Smooth muscle cell (in vitro differentiated cells): ENCODE measurements at regions not wholly inside any gene's neighbourhood (a gene's known extent, or its start where the extent isn't known, plus 50 kb on each side); places are given as distances from the start of the nearest gene placed in this dataset.
A peak's percentile ranks its signal among the peaks of the same experiment; 100 is the strongest.

Experiments
- DNase-seq: peaks from one replicate; lab custom pipeline; 2025; ENCODE audit not compliant: unreplicated experiment; lab: John Stamatoyannopoulos, UW
- H2AFZ ChIP-seq: fragments of 200-600 bp; sonication (generic); 2 replicates; pipeline ENCODE4 v1.6.0; 2016; ENCODE audit warnings: antibody characterized with exemption, low read depth, mild to moderate bottlenecking
- H3F3A ChIP-seq: fragments of 200-600 bp; sonication (generic); 2 replicates; pipeline ENCODE4 v1.6.0; 2017; ENCODE audit warnings: antibody characterized with exemption, low read depth
- H3K27ac ChIP-seq: fragments of 200-600 bp; sonication (generic); 2 replicates; pipeline ENCODE4 v1.5.1; 2016; ENCODE audit warnings: low read depth, mild to moderate bottlenecking
- H3K27me3 ChIP-seq: fragments of 200-600 bp; sonication (generic); 2 replicates; pipeline ENCODE4 v1.6.1; 2016; ENCODE audit warnings: low read depth, mild to moderate bottlenecking
- H3K36me3 ChIP-seq: fragments of 200-600 bp; sonication (generic); 2 replicates; pipeline ENCODE4 v1.5.1; 2016; ENCODE audit warnings: low read depth
- H3K4me1 ChIP-seq: fragments of 200-600 bp; sonication (generic); 2 replicates; pipeline ENCODE4 v1.5.1; 2016; ENCODE audit warnings: low read depth
- H3K4me2 ChIP-seq: fragments of 200-600 bp; sonication (generic); 2 replicates; pipeline ENCODE4 v1.6.0; 2016; ENCODE audit warnings: mild to moderate bottlenecking
- H3K4me3 ChIP-seq: fragments of 200-600 bp; sonication (generic); 2 replicates; pipeline ENCODE4 v1.5.1; 2016; ENCODE audit warnings: mild to moderate bottlenecking
- H3K79me2 ChIP-seq: fragments of 200-600 bp; sonication (generic); 2 replicates; pipeline ENCODE4 v1.6.0; 2016; ENCODE audit warnings: low read depth, mild to moderate bottlenecking
- H3K9ac ChIP-seq: fragments of 200-600 bp; sonication (generic); 2 replicates; pipeline ENCODE4 v1.6.0; 2016; ENCODE audit warnings: low read depth
- H3K9me3 ChIP-seq: fragments of 200-600 bp; sonication (generic); replicated peaks from 2 replicates; pipeline ENCODE4 v1.5.1; 2016; ENCODE audit warnings: low read depth
- H4K20me1 ChIP-seq: fragments of 200-600 bp; sonication (generic); 2 replicates; pipeline ENCODE4 v1.6.0; 2016; ENCODE audit warnings: low read depth
- WGBS: methylation state at CpG from one replicate; pipeline ENCODE4 v1.1.7; 2016; ENCODE audit warnings: low lambda C conversion rate; 5-methylcytosine and 5-hydroxymethylcytosine counted together
- TF ChIP-seq, protein P1 (sequence below): fragments of 200-600 bp; sonication (generic); IDR thresholded peaks from 2 replicates; pipeline ENCODE4 v1.5.1; 2017; ENCODE audit warnings: borderline replicate concordance, mild to moderate bottlenecking, antibody characterized with exemption; ENCODE audit not compliant: insufficient read depth, poor library complexity, severe bottlenecking

DNA sequence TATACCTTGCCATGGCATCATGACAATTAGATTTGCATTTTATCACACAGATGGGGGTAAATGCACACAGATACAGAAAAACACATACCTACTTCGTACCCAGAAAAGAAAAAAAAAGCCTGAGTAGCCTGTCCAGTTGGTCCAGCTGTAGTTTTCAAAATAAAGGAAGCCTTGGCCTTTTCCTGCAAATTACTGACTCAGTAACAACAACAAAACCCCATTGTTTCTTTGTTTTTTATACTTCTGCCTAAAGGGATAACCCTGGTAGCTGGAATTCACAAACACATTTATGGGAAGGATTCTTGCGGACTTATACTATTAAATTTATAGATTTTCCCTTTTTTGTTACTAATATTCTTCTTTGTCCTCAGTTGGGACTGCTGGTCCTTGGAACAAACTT is 156.4 kb upstream of the PCDH10 start:
- TF ChIP-seq, protein P1, sequence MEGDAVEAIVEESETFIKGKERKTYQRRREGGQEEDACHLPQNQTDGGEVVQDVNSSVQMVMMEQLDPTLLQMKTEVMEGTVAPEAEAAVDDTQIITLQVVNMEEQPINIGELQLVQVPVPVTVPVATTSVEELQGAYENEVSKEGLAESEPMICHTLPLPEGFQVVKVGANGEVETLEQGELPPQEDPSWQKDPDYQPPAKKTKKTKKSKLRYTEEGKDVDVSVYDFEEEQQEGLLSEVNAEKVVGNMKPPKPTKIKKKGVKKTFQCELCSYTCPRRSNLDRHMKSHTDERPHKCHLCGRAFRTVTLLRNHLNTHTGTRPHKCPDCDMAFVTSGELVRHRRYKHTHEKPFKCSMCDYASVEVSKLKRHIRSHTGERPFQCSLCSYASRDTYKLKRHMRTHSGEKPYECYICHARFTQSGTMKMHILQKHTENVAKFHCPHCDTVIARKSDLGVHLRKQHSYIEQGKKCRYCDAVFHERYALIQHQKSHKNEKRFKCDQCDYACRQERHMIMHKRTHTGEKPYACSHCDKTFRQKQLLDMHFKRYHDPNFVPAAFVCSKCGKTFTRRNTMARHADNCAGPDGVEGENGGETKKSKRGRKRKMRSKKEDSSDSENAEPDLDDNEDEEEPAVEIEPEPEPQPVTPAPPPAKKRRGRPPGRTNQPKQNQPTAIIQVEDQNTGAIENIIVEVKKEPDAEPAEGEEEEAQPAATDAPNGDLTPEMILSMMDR, result no peak
- Histone ChIP-seq H3K9me3 (no peaks in the 10 kb centered on the region), H3K79me2 (no peaks in the 10 kb centered on the region), H3K4me3 (no peak overlapping the region), H3F3A (no peaks in the 10 kb centered on the region), H3K4me1 (no peaks in the 10 kb centered on the region), H2AFZ (no peak overlapping the region), H3K27ac (no peak overlapping the region), H3K27me3 (no peaks in the 10 kb centered on the region), H4K20me1 (no peaks in the 10 kb centered on the region), H3K4me2 (no peak overlapping the region), H3K36me3 (no peaks in the 10 kb centered on the region), H3K9ac (no peak overlapping the region)
- DNase-seq, result no peak
- 52% methylated on average over 2 of the region's 2 CpGs for WGBS

DNA sequence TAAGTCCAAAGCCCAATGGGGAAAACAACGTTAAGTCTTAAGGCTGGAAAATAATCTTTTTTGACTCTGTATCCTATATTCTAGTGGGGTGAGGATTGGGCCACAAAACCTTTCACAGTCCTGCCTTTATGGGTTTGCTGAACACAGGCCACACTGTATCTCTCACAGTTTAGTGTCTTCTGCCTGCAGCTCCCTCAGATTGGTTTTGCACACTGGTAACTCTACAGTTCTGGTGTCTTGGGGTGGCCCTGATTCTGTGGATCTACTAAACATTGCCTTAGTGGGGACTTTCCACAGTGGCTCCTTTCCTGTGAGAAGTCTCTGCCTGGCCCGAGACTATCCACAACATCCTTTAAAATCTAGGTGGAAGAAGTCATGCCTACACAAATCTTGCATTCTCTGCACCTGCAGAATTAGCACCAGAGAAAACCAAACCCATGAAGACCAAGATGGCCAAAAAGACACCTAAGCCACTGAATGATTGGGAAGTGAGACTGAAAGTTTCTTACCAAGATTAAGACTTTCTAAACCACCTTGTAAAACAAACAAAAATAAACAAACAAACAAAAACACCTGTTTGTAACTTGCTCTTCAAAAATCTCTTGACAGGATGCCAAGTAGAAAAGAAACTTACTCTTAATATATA is 150.4 kb upstream of the PCDH10 start:
- WGBS, result 100% methylated on average over 2 of the region's 2 CpGs
- H3K4me2 ChIP-seq, result no peak overlapping the region
- H3K27me3 ChIP-seq, result no peaks in the 10 kb centered on the region
- no peaks in the 10 kb centered on the region for H3F3A ChIP-seq
- H2AFZ ChIP-seq, result no peak overlapping the region
- H3K9ac ChIP-seq, result no peak overlapping the region
- H3K27ac ChIP-seq, result no peak overlapping the region
- H3K79me2 ChIP-seq, result no peaks in the 10 kb centered on the region
- H3K4me1 ChIP-seq, result peaks cover 14% of the 10 kb centered on the region
- TF ChIP-seq, protein P1, result no peak
- H3K4me3 ChIP-seq, result no peak overlapping the region
- no peaks in the 10 kb centered on the region for H3K9me3 ChIP-seq
- no peak for DNase-seq
- no peaks in the 10 kb centered on the region for H3K36me3 ChIP-seq
- no peaks in the 10 kb centered on the region for H4K20me1 ChIP-seq

DNA sequence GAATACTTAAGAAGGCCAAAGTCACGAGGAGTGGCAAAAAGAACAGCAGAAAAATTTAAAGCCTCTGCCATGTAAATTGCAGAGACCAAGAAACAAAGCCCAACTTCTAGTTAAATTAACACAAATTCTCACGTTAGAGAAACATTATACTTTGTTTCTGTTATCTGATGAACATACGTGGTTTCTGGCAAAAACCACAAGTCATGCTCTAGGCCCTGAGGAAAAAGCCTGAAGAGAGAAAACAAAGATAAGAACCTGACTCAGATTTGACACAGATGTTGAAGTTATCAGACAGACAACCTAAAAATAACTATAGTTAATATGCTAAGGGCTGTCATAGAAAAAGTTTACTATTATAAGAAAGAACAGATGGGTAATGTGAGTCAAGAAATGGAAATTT is 149.1 kb upstream of the PCDH10 start:
- no peak for DNase-seq
- no peaks in the 10 kb centered on the region for H4K20me1 ChIP-seq
- peaks cover 14% of the 10 kb centered on the region for H3K4me1 ChIP-seq
- peak overlapping the region; percentile 62 for H3K4me2 ChIP-seq
- no peak overlapping the region for H2AFZ ChIP-seq
- no peaks in the 10 kb centered on the region for H3F3A ChIP-seq
- H3K27ac ChIP-seq, result peak overlapping the region; percentile 44
- H3K27me3 ChIP-seq, result no peaks in the 10 kb centered on the region
- TF ChIP-seq, protein P1, result no peak
- H3K79me2 ChIP-seq, result no peaks in the 10 kb centered on the region
- H3K9me3 ChIP-seq, result no peaks in the 10 kb centered on the region
- no peaks in the 10 kb centered on the region for H3K36me3 ChIP-seq
- no peak overlapping the region for H3K4me3 ChIP-seq
- H3K9ac ChIP-seq, result no peak overlapping the region
- WGBS, result 7% methylated on average over 3 of the region's 3 CpGs

DNA sequence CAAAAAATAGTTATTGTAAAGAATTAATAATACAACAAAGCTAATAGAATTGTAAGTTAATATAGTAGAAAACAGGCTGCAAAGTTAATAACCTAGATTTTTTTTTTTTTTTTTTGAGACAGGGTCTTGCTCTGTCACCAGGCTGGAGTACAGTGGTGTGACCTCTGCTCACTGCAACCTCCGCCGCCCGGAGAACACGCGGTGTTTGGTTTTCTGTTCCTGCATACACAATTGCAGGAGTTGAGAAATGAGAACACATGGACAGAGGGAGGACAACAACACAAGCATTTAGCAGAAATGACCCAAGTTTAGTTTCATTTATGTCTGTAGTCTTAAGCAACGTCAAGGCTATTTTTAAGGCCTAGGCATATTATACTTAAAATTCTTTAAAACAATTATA is 145.9 kb upstream of the PCDH10 start:
- DNase-seq, result no peak
- H3K4me2 ChIP-seq, result no peak overlapping the region
- H3K4me3 ChIP-seq, result no peak overlapping the region
- TF ChIP-seq, protein P1, result no peak
- no peaks in the 10 kb centered on the region for H3F3A ChIP-seq
- no peaks in the 10 kb centered on the region for H3K36me3 ChIP-seq
- no peaks in the 10 kb centered on the region for H4K20me1 ChIP-seq
- 94% methylated on average over 6 of the region's 6 CpGs for WGBS
- no peaks in the 10 kb centered on the region for H3K9me3 ChIP-seq
- H3K27me3 ChIP-seq, result no peaks in the 10 kb centered on the region
- H3K9ac ChIP-seq, result no peak overlapping the region
- H2AFZ ChIP-seq, result no peak overlapping the region
- H3K27ac ChIP-seq, result no peak overlapping the region
- H3K79me2 ChIP-seq, result no peaks in the 10 kb centered on the region
- peaks cover 14% of the 10 kb centered on the region for H3K4me1 ChIP-seq
